HG03103 (cell line): ENCODE measurements at regions not wholly inside any gene's neighbourhood (a gene's known extent, or its start where the extent isn't known, plus 50 kb on each side); places are given as distances from the start of the nearest gene placed in this dataset.
"Not testable (repeated sequence)": the region's sequence is repeated elsewhere in the genome, so short reads cannot be mapped to it uniquely, and the experiment has no call there.

Experiments used
- ATAC-seq: cut with Tn5 transposase; IDR thresholded peaks from one replicate; pipeline ENCODE4 v1.9.1; 2021; ENCODE audit warnings: low read depth; ENCODE audit not compliant: unreplicated experiment

- ATAC-seq: not testable (repeated sequence)
These were observed 89.4 kb downstream of the DDX11 start for GRCh38 chr12:31162896-31163560.

- ATAC-seq: not testable (repeated sequence)
These were observed 100.6 kb downstream of the DDX11 start for GRCh38 chr12:31174293-31174692.

GRCh38 chr12:31177514-31177913, 103.9 kb downstream of the DDX11 start:
- ATAC-seq: not testable (repeated sequence)

- ATAC-seq: not testable (repeated sequence)
These were observed 105.2 kb downstream of the DDX11 start for GRCh38 chr12:31178875-31179274.

- not testable (repeated sequence) for ATAC-seq
These were observed 106.1 kb downstream of the DDX11 start for GRCh38 chr12:31179627-31180237.

GRCh38 chr12:31182571-31182970, 108.9 kb downstream of the DDX11 start:
- ATAC-seq: not testable (repeated sequence)

GRCh38 chr12:31183107-31183506, 109.4 kb downstream of the DDX11 start:
- ATAC-seq: not testable (repeated sequence)

- ATAC-seq: not testable (repeated sequence)
These were observed 110.2 kb downstream of the DDX11 start for GRCh38 chr12:31183899-31184298.

GRCh38 chr12:31184667-31185066, 111.0 kb downstream of the DDX11 start:
- not testable (repeated sequence) for ATAC-seq

GRCh38 chr12:31192689-31193088, 119.0 kb downstream of the DDX11 start:
- not testable (repeated sequence) for ATAC-seq

GRCh38 chr12:31195620-31196019, 122.0 kb downstream of the DDX11 start:
- not testable (repeated sequence) for ATAC-seq

GRCh38 chr12:31199476-31199875, 125.8 kb downstream of the DDX11 start:
- ATAC-seq: not testable (repeated sequence)

- no peak for ATAC-seq
These were observed 124.6 kb downstream of the SINHCAF start for GRCh38 chr12:31201382-31201781.

- ATAC-seq: no peak
These were observed 122.7 kb downstream of the SINHCAF start for GRCh38 chr12:31203261-31203660.

GRCh38 chr12:31205054-31205453, 120.9 kb downstream of the SINHCAF start:
- peak; percentile 87 for ATAC-seq

- no peak for ATAC-seq
These were observed 119.8 kb downstream of the SINHCAF start for GRCh38 chr12:31206038-31206670.

GRCh38 chr12:31207799-31208465, 118.0 kb downstream of the SINHCAF start:
- no peak for ATAC-seq

GRCh38 chr12:31210104-31210503, 115.8 kb downstream of the SINHCAF start:
- ATAC-seq: no peak

- ATAC-seq: no peak
These were observed 115.4 kb downstream of the SINHCAF start for GRCh38 chr12:31210541-31210940.

GRCh38 chr12:31214626-31215517, 111.1 kb downstream of the SINHCAF start:
- ATAC-seq: no peak
